RWPE2 (cell line): ENCODE measurements at regions not wholly inside any gene's neighbourhood (a gene's known extent, or its start where the extent isn't known, plus 50 kb on each side); places are given as distances from the start of the nearest gene placed in this dataset.

Experiments
- ATAC-seq: fragments of 200-7000 bp; cut with Tn5 transposase; 3 replicates; pipeline ENCODE4 v1.9.1; 2021; ENCODE audit warnings: low read depth
- DNase-seq: peaks from one replicate; pipeline ENCODE4 v3.0.0-alpha.2; 2020; ENCODE audit warnings: low spot score
- H3K27ac ChIP-seq: fragments of 450-650 bp; 2 replicates; pipeline ENCODE4 v1.5.1; 2017; ENCODE audit warnings: mild to moderate bottlenecking; ENCODE audit not compliant: poor library complexity, severe bottlenecking
- H3K27me3 ChIP-seq: fragments of 250-450 bp; sonication (Bioruptor Pico); 2 replicates; pipeline ENCODE4 v1.5.1; 2021; ENCODE audit warnings: mild to moderate bottlenecking, moderate library complexity; ENCODE audit not compliant: insufficient read depth, poor library complexity, severe bottlenecking
- H3K36me3 ChIP-seq: fragments of 250-450 bp; sonication (Bioruptor Pico); 2 replicates; pipeline ENCODE4 v1.5.1; 2020; ENCODE audit warnings: low read depth, mild to moderate bottlenecking, moderate library complexity
- H3K4me1 ChIP-seq: fragments of 250-450 bp; sonication (Bioruptor Pico); 2 replicates; pipeline ENCODE4 v1.5.1; 2021; ENCODE audit warnings: mild to moderate bottlenecking, moderate library complexity; ENCODE audit not compliant: insufficient read depth, poor library complexity, severe bottlenecking
- H3K4me3 ChIP-seq: fragments of 250-450 bp; sonication (Bioruptor Pico); 2 replicates; pipeline ENCODE4 v1.5.1; 2021; ENCODE audit warnings: mild to moderate bottlenecking, moderate library complexity; ENCODE audit not compliant: severe bottlenecking
- H3K9me3 ChIP-seq: fragments of 250-450 bp; sonication (Bioruptor Pico); 2 replicates; pipeline ENCODE4 v1.5.1; 2021; ENCODE audit warnings: mild to moderate bottlenecking, moderate library complexity; ENCODE audit not compliant: severe bottlenecking
- TF ChIP-seq, protein P1 (sequence below): fragments of 450-650 bp; IDR thresholded peaks from one replicate; pipeline ENCODE4 v1.5.1; 2017; ENCODE audit warnings: mild to moderate bottlenecking, moderate library complexity; ENCODE audit not compliant: poor library complexity, severe bottlenecking

DNA sequence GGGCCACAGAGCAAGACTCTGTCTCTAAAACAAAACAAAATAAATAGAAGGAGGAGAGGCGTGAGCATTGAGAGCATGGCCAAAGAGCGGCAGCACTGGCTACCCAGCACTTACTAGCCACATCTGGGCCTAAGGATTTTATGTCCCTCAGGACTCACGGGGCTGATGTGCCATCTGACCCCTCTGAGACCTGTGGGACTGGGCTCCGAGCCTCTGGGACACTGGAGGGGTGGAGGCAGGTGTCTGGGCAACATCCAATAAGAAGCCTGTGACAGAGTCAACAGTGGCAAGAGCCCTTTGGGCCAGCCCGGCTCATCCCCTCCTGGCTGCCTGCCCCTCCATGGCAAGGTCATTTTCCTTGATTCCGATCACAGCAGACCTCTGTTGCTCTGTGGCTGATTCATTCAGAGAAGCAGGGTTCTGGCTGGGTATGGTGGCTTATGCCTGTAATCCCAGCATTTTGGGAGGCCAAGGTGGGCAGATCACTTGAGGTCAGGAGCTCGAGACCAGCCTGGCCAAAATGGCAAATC, 60.7 kb downstream of the RRM2 start:
- Histone ChIP-seq H3K27me3 (no peaks in the 10 kb centered on the region), H3K4me3 (no peak overlapping the region), H3K36me3 (no peaks in the 10 kb centered on the region), H3K4me1 (no peaks in the 10 kb centered on the region), H3K9me3 (no peaks in the 10 kb centered on the region), H3K27ac (no peak overlapping the region)
- DNase-seq (no peak), ATAC-seq (no peak)
- TF ChIP-seq, protein P1, sequence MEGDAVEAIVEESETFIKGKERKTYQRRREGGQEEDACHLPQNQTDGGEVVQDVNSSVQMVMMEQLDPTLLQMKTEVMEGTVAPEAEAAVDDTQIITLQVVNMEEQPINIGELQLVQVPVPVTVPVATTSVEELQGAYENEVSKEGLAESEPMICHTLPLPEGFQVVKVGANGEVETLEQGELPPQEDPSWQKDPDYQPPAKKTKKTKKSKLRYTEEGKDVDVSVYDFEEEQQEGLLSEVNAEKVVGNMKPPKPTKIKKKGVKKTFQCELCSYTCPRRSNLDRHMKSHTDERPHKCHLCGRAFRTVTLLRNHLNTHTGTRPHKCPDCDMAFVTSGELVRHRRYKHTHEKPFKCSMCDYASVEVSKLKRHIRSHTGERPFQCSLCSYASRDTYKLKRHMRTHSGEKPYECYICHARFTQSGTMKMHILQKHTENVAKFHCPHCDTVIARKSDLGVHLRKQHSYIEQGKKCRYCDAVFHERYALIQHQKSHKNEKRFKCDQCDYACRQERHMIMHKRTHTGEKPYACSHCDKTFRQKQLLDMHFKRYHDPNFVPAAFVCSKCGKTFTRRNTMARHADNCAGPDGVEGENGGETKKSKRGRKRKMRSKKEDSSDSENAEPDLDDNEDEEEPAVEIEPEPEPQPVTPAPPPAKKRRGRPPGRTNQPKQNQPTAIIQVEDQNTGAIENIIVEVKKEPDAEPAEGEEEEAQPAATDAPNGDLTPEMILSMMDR = no peak

DNA sequence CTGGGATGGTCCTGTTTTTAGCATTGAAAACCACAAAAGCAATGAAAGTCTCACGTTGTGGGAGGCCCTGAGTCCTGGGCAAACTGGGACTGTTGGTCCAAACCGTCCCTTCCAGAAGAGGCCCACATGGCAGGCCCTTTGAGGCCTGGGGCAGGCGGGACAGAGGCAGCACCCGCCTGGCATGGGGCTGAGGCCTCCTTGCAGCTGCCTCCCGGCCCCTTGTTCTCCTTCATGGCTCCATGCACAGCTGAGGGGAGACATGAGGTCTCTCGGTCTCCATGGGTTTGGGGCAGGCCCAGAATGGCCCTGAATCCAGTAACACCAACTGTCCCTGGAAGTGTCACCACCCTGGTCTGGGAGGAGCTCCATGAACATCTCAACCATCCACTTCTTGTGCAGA, 61.9 kb downstream of the RRM2 start:
- ATAC-seq = no peak
- Histone ChIP-seq H3K4me1 (no peaks in the 10 kb centered on the region), H3K9me3 (no peaks in the 10 kb centered on the region), H3K4me3 (no peak overlapping the region), H3K36me3 (no peaks in the 10 kb centered on the region), H3K27me3 (no peaks in the 10 kb centered on the region), H3K27ac (no peak overlapping the region)
- DNase-seq = no peak
- TF ChIP-seq, protein P1 = no peak

DNA sequence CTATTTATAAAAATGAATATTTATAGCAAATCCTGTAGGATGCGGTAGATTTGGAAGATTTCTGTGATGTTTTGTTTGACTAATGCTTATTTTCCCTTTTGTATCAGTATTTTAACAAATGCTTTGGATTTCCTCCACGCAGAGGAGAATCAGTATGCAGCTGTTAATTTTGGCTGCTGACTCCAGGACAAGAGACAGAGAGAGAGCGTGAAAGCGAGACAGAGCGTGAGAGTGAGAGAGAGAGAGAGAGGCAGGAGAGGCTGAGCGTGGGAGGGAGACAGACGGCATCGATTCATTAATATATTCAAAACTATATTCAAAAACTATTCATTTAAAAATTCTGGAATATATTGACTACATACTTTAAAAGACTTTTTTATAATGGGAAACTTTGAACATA, 62.5 kb downstream of the RRM2 start:
- Histone ChIP-seq H3K36me3 (no peaks in the 10 kb centered on the region), H3K9me3 (no peaks in the 10 kb centered on the region), H3K27ac (no peak overlapping the region), H3K4me3 (no peak overlapping the region), H3K4me1 (no peaks in the 10 kb centered on the region), H3K27me3 (no peaks in the 10 kb centered on the region)
- no peak for ATAC-seq
- TF ChIP-seq, protein P1 = no peak
- no peak for DNase-seq

DNA sequence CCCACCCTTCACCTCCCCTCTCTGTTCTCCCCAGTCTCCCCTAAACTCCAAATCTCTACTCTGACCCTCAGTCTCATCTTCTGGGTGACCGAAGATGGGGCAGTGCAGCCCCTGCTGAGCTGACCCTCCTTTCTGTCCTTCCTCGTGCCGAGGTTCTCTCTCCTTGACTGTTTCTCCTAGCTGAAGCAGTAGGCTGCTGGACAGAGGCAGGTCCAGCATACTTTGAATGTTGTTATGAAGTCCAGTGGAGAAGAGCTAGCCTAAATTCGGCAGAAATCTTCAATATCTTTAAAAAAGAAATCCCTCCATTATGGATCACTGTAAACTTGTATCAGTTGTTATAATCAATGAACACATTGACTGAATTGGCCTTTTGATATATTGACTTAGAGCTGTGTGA, 63.2 kb downstream of the RRM2 start:
- Histone ChIP-seq H3K4me3 (no peak overlapping the region), H3K27ac (no peak overlapping the region), H3K27me3 (no peaks in the 10 kb centered on the region), H3K9me3 (no peaks in the 10 kb centered on the region), H3K4me1 (no peaks in the 10 kb centered on the region), H3K36me3 (no peaks in the 10 kb centered on the region)
- TF ChIP-seq, protein P1 = no peak
- ATAC-seq (no peak), DNase-seq (no peak)

GRCh38 chr2:10186868-10187535, 64.5 kb downstream of the RRM2 start:
- Histone ChIP-seq H3K27ac (no peak overlapping the region), H3K4me3 (no peak overlapping the region), H3K36me3 (no peaks in the 10 kb centered on the region), H3K9me3 (no peaks in the 10 kb centered on the region), H3K4me1 (no peaks in the 10 kb centered on the region), H3K27me3 (no peaks in the 10 kb centered on the region)
- no peak for ATAC-seq
- TF ChIP-seq, protein P1 = no peak
- no peak for DNase-seq
